IMR-90 (cell line): ENCODE measurements at regions not wholly inside any gene's neighbourhood (a gene's known extent, or its start where the extent isn't known, plus 50 kb on each side); places are given as distances from the start of the nearest gene placed in this dataset.

Experiments
- ATAC-seq: fragments of 200-7000 bp; cut with Tn5 transposase; 2 replicates; pipeline ENCODE4 v1.9.1; 2020; ENCODE audit warnings: low read depth, mild to moderate bottlenecking, moderate library complexity
- BruUV-seq: library from RNA; stranded (reverse); fragments of 400-500 nt; replicated peaks from 2 replicates; lab custom pipeline; 2021; lab: Mats Ljungman, UMichigan
- CTCF ChIA-PET: fragments of 300-600 bp; formaldehyde crosslinking; extraction: SDS; loops from one replicate; lab custom pipeline; 2021; ENCODE audit warnings: antibody characterized with exemption; lab: Yijun Ruan, JAX
- POLR2A ChIA-PET: fragments of 300-600 bp; sonication (Branson Sonifier 250); formaldehyde crosslinking; loops from one replicate; lab custom pipeline; 2022; ENCODE audit warnings: antibody characterized with exemption; ENCODE audit not compliant: unreplicated experiment; lab: Charles Lee
- DNase-seq: peaks from one replicate; pipeline ENCODE4 v3.0.0; 2013
- H2AFZ ChIP-seq: replicated peaks from 2 replicates; pipeline ENCODE3; 2013; ENCODE audit warnings: low read length, mild to moderate bottlenecking; ENCODE audit not compliant: poor library complexity
- H2AK5ac ChIP-seq: 2 replicates; pipeline ENCODE4 v1.6.1; 2013; ENCODE audit warnings: low read depth, low read length, inconsistent platforms
- H2AK9ac ChIP-seq: replicated peaks from 2 replicates; pipeline ENCODE3; 2013; ENCODE audit warnings: mild to moderate bottlenecking, low read depth, low read length, moderate library complexity; ENCODE audit not compliant: poor library complexity
- H2BK120ac ChIP-seq: 2 replicates; pipeline ENCODE4 v1.6.1; 2013; ENCODE audit warnings: low read depth, low read length, inconsistent platforms
- H2BK15ac ChIP-seq: 3 replicates; pipeline ENCODE4 v1.6.1; 2013; ENCODE audit warnings: low read depth, low read length, inconsistent platforms
- H2BK20ac ChIP-seq: 2 replicates; pipeline ENCODE4 v1.6.1; 2013; ENCODE audit warnings: low read depth, mild to moderate bottlenecking, inconsistent platforms, low read length, moderate library complexity
- H2BK5ac ChIP-seq: 2 replicates; pipeline ENCODE4 v1.6.1; 2013; ENCODE audit warnings: mild to moderate bottlenecking, low read depth, low read length, inconsistent platforms; ENCODE audit not compliant: poor library complexity, severe bottlenecking
- H3K14ac ChIP-seq: replicated peaks from 2 replicates; pipeline ENCODE4 v1.6.1; 2013; ENCODE audit warnings: low read depth, low read length, inconsistent platforms
- H3K18ac ChIP-seq: 2 replicates; pipeline ENCODE4 v1.6.1; 2013; ENCODE audit warnings: low read depth, low read length, control low read depth
- H3K23ac ChIP-seq: 2 replicates; pipeline ENCODE4 v1.6.1; 2013; ENCODE audit warnings: low read depth, low read length, inconsistent platforms
- H3K27ac ChIP-seq: 2 replicates; pipeline ENCODE4 v1.5.1; 2013; ENCODE audit warnings: mild to moderate bottlenecking, control low read depth, low read length; ENCODE audit not compliant: insufficient read depth
- H3K27me3 ChIP-seq: 2 replicates; pipeline ENCODE4 v1.6.1; 2013; ENCODE audit warnings: low read length; ENCODE audit not compliant: control insufficient read depth, insufficient read depth
- H3K36me3 ChIP-seq: 2 replicates; pipeline ENCODE4 v1.6.1; 2013; ENCODE audit warnings: low read length, mixed read lengths; ENCODE audit not compliant: control insufficient read depth, insufficient read depth
- H3K4ac ChIP-seq: 2 replicates; pipeline ENCODE4 v1.6.1; 2013; ENCODE audit warnings: low read depth, low read length, inconsistent platforms
- H3K4me1 ChIP-seq: 2 replicates; pipeline ENCODE4 v1.6.1; 2013; ENCODE audit warnings: low read length, mixed read lengths; ENCODE audit not compliant: control insufficient read depth, insufficient read depth
- H3K4me2 ChIP-seq: 2 replicates; pipeline ENCODE4 v1.6.1; 2013; ENCODE audit warnings: low read depth, mild to moderate bottlenecking, control low read depth, low read length, moderate library complexity
- H3K4me3 ChIP-seq: 2 replicates; pipeline ENCODE4 v1.5.1; 2013; ENCODE audit warnings: low read depth, mild to moderate bottlenecking, control low read depth, low read length, moderate library complexity; ENCODE audit not compliant: insufficient read depth
- H3K56ac ChIP-seq: 2 replicates; pipeline ENCODE4 v1.6.1; 2013; ENCODE audit warnings: low read length, inconsistent platforms; ENCODE audit not compliant: insufficient read depth; ENCODE audit errors: extremely low read depth
- H3K79me1 ChIP-seq, 2 experiments: 2 replicates each; pipeline ENCODE4 v1.6.1; 2013; ENCODE audit warnings: low read length in 2 of 2, inconsistent platforms in 1 of 2, low read depth in 1 of 2
- H3K9ac ChIP-seq: 2 replicates; pipeline ENCODE4 v1.6.1; 2013; ENCODE audit warnings: low read depth, low read length, control low read depth
- H3K9me1 ChIP-seq: 2 replicates; pipeline ENCODE4 v1.6.1; 2013; ENCODE audit warnings: low read length, inconsistent platforms; ENCODE audit not compliant: insufficient read depth
- H3K9me3 ChIP-seq: 2 replicates; pipeline ENCODE4 v1.6.1; 2013; ENCODE audit warnings: low read length; ENCODE audit not compliant: control insufficient read depth, insufficient read depth
- H4K20me1 ChIP-seq: 2 replicates; pipeline ENCODE4 v1.6.1; 2013; ENCODE audit warnings: low read length, inconsistent platforms; ENCODE audit not compliant: insufficient read depth
- H4K5ac ChIP-seq: 2 replicates; pipeline ENCODE4 v1.6.1; 2013; ENCODE audit warnings: mild to moderate bottlenecking, low read depth, low read length, control low read depth
- H4K8ac ChIP-seq, 2 experiments: 2 replicates each; pipeline ENCODE4 v1.6.1; 2013; ENCODE audit warnings: low read depth in 2 of 2, low read length in 2 of 2, control low read depth in 1 of 2, inconsistent platforms in 1 of 2
- H4K91ac ChIP-seq: 2 replicates; pipeline ENCODE4 v1.6.1; 2013; ENCODE audit warnings: low read depth, low read length, inconsistent platforms; ENCODE audit not compliant: insufficient read depth
- MAZ ChIP-seq: IDR thresholded peaks from 2 replicates; pipeline ENCODE4 v1.6.1; 2012; ENCODE audit warnings: low read depth, mild to moderate bottlenecking, low read length, improper control_type of control experiment, moderate library complexity, borderline replicate concordance
- RFX5 ChIP-seq: IDR thresholded peaks from 2 replicates; pipeline ENCODE4 v1.8.0; 2012; ENCODE audit warnings: low read depth, mild to moderate bottlenecking, low read length, moderate library complexity
- WGBS, 2 experiments: methylation state at CpG; one replicate each; pipeline versions ENCODE4 v1.1.5 to v1.1.7; 2013; ENCODE audit warnings: missing lambda C conversion rate in 2 of 2; ENCODE audit not compliant: insufficient read length in 1 of 2; ENCODE audit errors: extremely low coverage in 2 of 2; 5-methylcytosine and 5-hydroxymethylcytosine counted together
- dilution Hi-C: fragments of 300-500 bp; cut with HindIII; formaldehyde crosslinking; loops from one replicate; pipeline ENCODE4 v1.14.3; 2018; ENCODE audit warnings: low sequenced_read_pairs; ENCODE audit not compliant: unreplicated experiment
- in situ Hi-C: fragments of 300-500 bp; cut with MboI; formaldehyde crosslinking; loops from 3 replicates; pipeline ENCODE4 v1.14.3; 2019; ENCODE audit warnings: low sequenced_read_pairs, inconsistent platforms, mixed read lengths
- intact Hi-C: fragments of 100-400 bp; cut with micrococcal nuclease; formaldehyde crosslinking; loops from 2 replicates; pipeline ENCODE4 v1.10.0; 2022
- TF ChIP-seq, protein P1 (sequence below): conservative IDR thresholded peaks from 2 replicates; pipeline ENCODE4 v1.5.1; 2012; ENCODE audit warnings: mild to moderate bottlenecking, low read depth, low read length, improper control_type of control experiment

DNA sequence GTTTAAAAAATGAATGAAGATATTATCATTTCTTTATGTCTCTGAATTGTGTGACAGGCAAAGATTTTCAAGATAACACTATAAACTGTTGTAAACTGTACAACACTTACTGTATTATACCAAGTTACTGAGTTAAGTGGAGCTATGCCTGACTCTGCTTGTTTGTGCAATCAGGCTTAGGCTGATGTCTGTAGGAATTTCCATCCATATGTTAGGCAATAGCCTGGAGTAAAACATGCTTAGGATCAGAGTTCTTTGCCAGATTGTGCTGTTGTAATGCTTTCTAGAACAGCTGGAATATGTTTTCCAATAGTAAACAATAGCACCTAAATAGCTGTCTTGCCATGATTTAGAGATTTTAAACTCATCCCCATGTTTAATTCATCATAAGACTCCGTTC lies 1496.7 kb downstream of the CDH11 start:
- Histone ChIP-seq H4K8ac (no peak overlapping the region), H2AK5ac (no peak overlapping the region), H3K4me2 (no peak overlapping the region), H3K27ac (no peak overlapping the region), H3K4me3 (no peak overlapping the region), H4K20me1 (no peaks in the 10 kb centered on the region), H2BK5ac (no peak overlapping the region), H4K91ac (no peak overlapping the region), H3K56ac (no peak overlapping the region), H2AK9ac (no peak overlapping the region), H3K9ac (no peak overlapping the region), H3K9me1 (no peaks in the 10 kb centered on the region), H2BK15ac (no peak overlapping the region), H3K4ac (no peak overlapping the region), H3K9me3 (0 out of 2 replicates have a peak, but pooled peaks cover 4% of the 10 kb centered on the region), H3K27me3 (no peaks in the 10 kb centered on the region), H2BK20ac (no peak overlapping the region), H3K14ac (no peak overlapping the region), H2AFZ (no peak overlapping the region), H3K36me3 (no peaks in the 10 kb centered on the region), H3K18ac (no peak overlapping the region), H3K23ac (no peak overlapping the region), H4K5ac (no peak overlapping the region), H3K4me1 (no peaks in the 10 kb centered on the region), H3K79me1 (no peaks in the 10 kb centered on the region), H2BK120ac (no peak overlapping the region)
- TF ChIP-seq MAZ (no peak), RFX5 (no peak)
- TF ChIP-seq, protein P1, sequence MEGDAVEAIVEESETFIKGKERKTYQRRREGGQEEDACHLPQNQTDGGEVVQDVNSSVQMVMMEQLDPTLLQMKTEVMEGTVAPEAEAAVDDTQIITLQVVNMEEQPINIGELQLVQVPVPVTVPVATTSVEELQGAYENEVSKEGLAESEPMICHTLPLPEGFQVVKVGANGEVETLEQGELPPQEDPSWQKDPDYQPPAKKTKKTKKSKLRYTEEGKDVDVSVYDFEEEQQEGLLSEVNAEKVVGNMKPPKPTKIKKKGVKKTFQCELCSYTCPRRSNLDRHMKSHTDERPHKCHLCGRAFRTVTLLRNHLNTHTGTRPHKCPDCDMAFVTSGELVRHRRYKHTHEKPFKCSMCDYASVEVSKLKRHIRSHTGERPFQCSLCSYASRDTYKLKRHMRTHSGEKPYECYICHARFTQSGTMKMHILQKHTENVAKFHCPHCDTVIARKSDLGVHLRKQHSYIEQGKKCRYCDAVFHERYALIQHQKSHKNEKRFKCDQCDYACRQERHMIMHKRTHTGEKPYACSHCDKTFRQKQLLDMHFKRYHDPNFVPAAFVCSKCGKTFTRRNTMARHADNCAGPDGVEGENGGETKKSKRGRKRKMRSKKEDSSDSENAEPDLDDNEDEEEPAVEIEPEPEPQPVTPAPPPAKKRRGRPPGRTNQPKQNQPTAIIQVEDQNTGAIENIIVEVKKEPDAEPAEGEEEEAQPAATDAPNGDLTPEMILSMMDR: no peak
- no CpG with 5 or more reads among the region's 1 CpG for WGBS, 2 experiments
- intact Hi-C loops (no loop called here), dilution Hi-C loops (no loop called here), in situ Hi-C loops (no loop called here)
- POLR2A ChIA-PET: no interaction called here
- CTCF ChIA-PET: no interaction called here
- no peak for DNase-seq
- BruUV-seq: no TSS peak
- ATAC-seq: no peak
